ENCODE measurements at regions not wholly inside any gene's neighbourhood (a gene's known extent, or its start where the extent isn't known, plus 50 kb on each side); places are given as distances from the start of the nearest gene placed in this dataset.

- TF ChIP-seq CTCF (conservative IDR thresholded peaks at IDR 0.05) (no peak), ZFX (IDR thresholded peaks at IDR 0.05) (no peak)
Measured at GRCh38 chr3:24648063-24648462, 153.4 kb upstream of the THRB start.

Data from C4-2B (cell line).